Neuronal stem cell (in vitro differentiated cells): ENCODE measurements at regions not wholly inside any gene's neighbourhood (a gene's known extent, or its start where the extent isn't known, plus 50 kb on each side); places are given as distances from the start of the nearest gene placed in this dataset.

Source experiments
- DNase-seq: peaks from one replicate; pipeline ENCODE4 v3.0.0-alpha.2; 2013; ENCODE audit warnings: low spot score
- H2AFZ ChIP-seq: one replicate; pipeline ENCODE4 v1.6.1; 2013; ENCODE audit warnings: mild to moderate bottlenecking, low read length, inconsistent platforms
- H2AK5ac ChIP-seq: 2 replicates; pipeline ENCODE4 v1.6.1; 2013; ENCODE audit warnings: low read depth, mild to moderate bottlenecking, inconsistent platforms, low read length, moderate library complexity, mixed read lengths
- H2BK120ac ChIP-seq: 2 replicates; pipeline ENCODE4 v1.6.1; 2013; ENCODE audit warnings: low read depth, mild to moderate bottlenecking, inconsistent platforms, low read length, moderate library complexity, mixed read lengths
- H2BK12ac ChIP-seq: one replicate; pipeline ENCODE4 v1.6.1; 2013; ENCODE audit warnings: low read length, inconsistent platforms
- H2BK15ac ChIP-seq: 2 replicates; pipeline ENCODE4 v1.6.1; 2013; ENCODE audit warnings: mild to moderate bottlenecking, low read length, inconsistent platforms, mixed read lengths
- H2BK5ac ChIP-seq: one replicate; pipeline ENCODE4 v1.6.1; 2013; ENCODE audit warnings: inconsistent platforms, mild to moderate bottlenecking, low read length, moderate library complexity
- H3K14ac ChIP-seq: one replicate; pipeline ENCODE4 v1.6.1; 2013; ENCODE audit warnings: low read length, inconsistent platforms
- H3K18ac ChIP-seq: 2 replicates; pipeline ENCODE4 v1.6.1; 2013; ENCODE audit warnings: low read length, inconsistent platforms
- H3K23ac ChIP-seq: 2 replicates; pipeline ENCODE4 v1.6.1; 2013; ENCODE audit warnings: low read depth, mild to moderate bottlenecking, mixed read lengths, low read length, inconsistent platforms; ENCODE audit not compliant: poor library complexity
- H3K27ac ChIP-seq: replicated peaks from 3 replicates; pipeline ENCODE4 v1.5.1; 2013; ENCODE audit warnings: low read length, inconsistent platforms
- H3K27me3 ChIP-seq, 3 experiments: 2 replicates each; pipeline ENCODE4 v1.6.1; 2013; ENCODE audit warnings: low read length in 3 of 3, mild to moderate bottlenecking in 2 of 3, inconsistent platforms in 1 of 3, low read depth in 1 of 3, mixed read lengths in 1 of 3, moderate library complexity in 1 of 3; ENCODE audit not compliant: control insufficient read depth in 3 of 3, insufficient read depth in 3 of 3
- H3K36me3 ChIP-seq, 2 donors: replicated peaks in 1 of 2; 2 replicates each; pipeline ENCODE4 v1.6.1; 2013; ENCODE audit warnings: low read length in 2 of 2; ENCODE audit not compliant: control insufficient read depth in 2 of 2, insufficient read depth in 2 of 2
- H3K4ac ChIP-seq: 2 replicates; pipeline ENCODE4 v1.6.1; 2013; ENCODE audit warnings: inconsistent platforms, mild to moderate bottlenecking, low read length, moderate library complexity
- H3K4me1 ChIP-seq, 2 donors: 1 replicate in 1 of 2; 2 replicates in 1 of 2; pipeline ENCODE4 v1.6.1; 2013; ENCODE audit warnings: low read length in 2 of 2, low read depth in 1 of 2; ENCODE audit not compliant: control insufficient read depth in 2 of 2, insufficient read depth in 1 of 2
- H3K4me2 ChIP-seq: one replicate; pipeline ENCODE4 v1.6.1; 2013; ENCODE audit warnings: mild to moderate bottlenecking, low read length, inconsistent platforms; ENCODE audit not compliant: insufficient read depth, poor library complexity, severe bottlenecking
- H3K4me3 ChIP-seq, 2 donors: 2 replicates each; pipeline ENCODE4 v1.5.1; 2013; ENCODE audit warnings: low read length in 2 of 2, mild to moderate bottlenecking in 2 of 2, inconsistent platforms in 1 of 2, moderate library complexity in 1 of 2
- H3K79me1 ChIP-seq: one replicate; pipeline ENCODE4 v1.6.1; 2013; ENCODE audit warnings: low read depth, mild to moderate bottlenecking, inconsistent platforms, low read length, moderate library complexity
- H3K9ac ChIP-seq: one replicate; pipeline ENCODE4 v1.6.1; 2013; ENCODE audit warnings: mild to moderate bottlenecking, low read depth, low read length, inconsistent platforms; ENCODE audit not compliant: poor library complexity
- H3K9me3 ChIP-seq, 2 donors: replicated peaks in 1 of 2; 2 replicates each; pipeline versions ENCODE3 to v1.6.1; 2013; ENCODE audit warnings: low read length in 2 of 2, mild to moderate bottlenecking in 2 of 2, inconsistent platforms in 1 of 2, low read depth in 1 of 2, mixed read lengths in 1 of 2, moderate library complexity in 1 of 2; ENCODE audit not compliant: control insufficient read depth in 2 of 2, insufficient read depth in 1 of 2
- H4K8ac ChIP-seq: one replicate; pipeline ENCODE4 v1.6.1; 2013; ENCODE audit warnings: low read depth, mild to moderate bottlenecking, inconsistent platforms, low read length, moderate library complexity
- H4K91ac ChIP-seq: one replicate; pipeline ENCODE4 v1.6.1; 2013; ENCODE audit warnings: low read length, low read depth, mild to moderate bottlenecking, inconsistent platforms; ENCODE audit not compliant: poor library complexity
- WGBS, 2 donors: extraction: QIAGEN DNeasy Blood & Tissue Kit; methylation state at CpG; one replicate each; pipeline ENCODE4 v1.1.7; 2013; ENCODE audit warnings: missing lambda C conversion rate in 2 of 2, mixed read lengths in 1 of 2; ENCODE audit not compliant: insufficient read length in 2 of 2, insufficient replicate concordance in 1 of 2; ENCODE audit errors: extremely low coverage in 2 of 2; 5-methylcytosine and 5-hydroxymethylcytosine counted together

DNA sequence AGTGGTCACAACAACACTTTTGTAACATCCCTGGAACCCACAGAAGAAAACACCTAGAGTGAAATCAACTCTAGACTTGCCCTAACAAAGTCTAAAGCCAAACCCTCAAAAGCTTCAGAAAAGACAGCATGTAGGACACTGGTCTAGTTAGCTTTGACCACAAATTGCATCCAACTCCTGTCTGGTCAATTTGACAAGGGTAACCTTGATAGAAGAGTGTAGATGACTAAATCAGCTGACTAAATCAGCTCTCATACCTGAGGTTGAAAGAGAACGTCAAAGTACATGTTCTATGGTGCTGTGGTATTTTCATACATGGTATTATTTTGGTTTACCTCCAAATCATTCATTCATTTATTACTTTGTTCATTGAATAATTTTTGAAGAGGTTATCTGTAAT, 272.8 kb downstream of the KLF5 start:
- Histone ChIP-seq H3K36me3 (no peaks in the 10 kb centered on the region), H2BK120ac (no peak overlapping the region), H3K27me3 (no peaks in the 10 kb centered on the region), H3K79me1 (no peaks in the 10 kb centered on the region), H3K14ac (no peak overlapping the region), H3K18ac (no peak overlapping the region), H3K4me3 (no peak overlapping the region), H4K91ac (no peak overlapping the region), H2BK12ac (no peak overlapping the region), H3K4me1 (no peaks in the 10 kb centered on the region), H3K4ac (no peak overlapping the region), H3K9ac (no peak overlapping the region), H2AK5ac (no peak overlapping the region), H2BK15ac (no peak overlapping the region), H3K4me2 (no peak overlapping the region), H4K8ac (no peak overlapping the region), H3K9me3 (no peaks in the 10 kb centered on the region), H2BK5ac (no peak overlapping the region), H3K27ac (no peak overlapping the region), H2AFZ (no peak overlapping the region), H3K23ac (no peak overlapping the region)
- no peak for DNase-seq
- no CpG with 5 or more reads among the region's 1 CpG for WGBS, 2 donors

DNA sequence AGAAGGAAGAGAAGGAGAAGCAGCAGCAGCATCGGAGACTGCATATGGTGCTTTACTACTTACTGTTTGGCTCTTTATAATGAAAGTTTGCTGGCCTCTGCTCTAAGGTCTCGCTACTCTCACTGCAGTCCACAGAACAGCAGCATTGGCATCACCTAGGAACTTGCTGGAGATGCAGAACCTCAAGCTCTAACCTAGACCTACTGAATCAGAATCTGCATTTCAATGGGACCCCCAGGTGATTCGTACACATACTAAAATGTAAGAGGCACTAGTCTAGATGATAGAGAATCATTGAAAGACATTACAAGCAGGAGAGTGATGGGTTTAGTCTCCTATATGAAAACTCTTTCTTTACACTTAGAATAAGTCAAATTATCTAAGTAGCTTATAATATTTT, 270.6 kb downstream of the KLF5 start:
- Histone ChIP-seq H3K14ac (no peak overlapping the region), H3K27me3 (no peaks in the 10 kb centered on the region), H3K18ac (no peak overlapping the region), H3K9me3 (no peaks in the 10 kb centered on the region), H3K79me1 (no peaks in the 10 kb centered on the region), H2BK12ac (no peak overlapping the region), H4K91ac (no peak overlapping the region), H2AK5ac (no peak overlapping the region), H3K36me3 (no peaks in the 10 kb centered on the region), H2AFZ (no peak overlapping the region), H2BK120ac (no peak overlapping the region), H3K4me3 (no peak overlapping the region), H3K4me1 (no peaks in the 10 kb centered on the region), H3K4ac (no peak overlapping the region), H3K4me2 (no peak overlapping the region), H2BK5ac (no peak overlapping the region), H3K23ac (no peak overlapping the region), H3K9ac (no peak overlapping the region), H4K8ac (no peak overlapping the region), H2BK15ac (no peak overlapping the region), H3K27ac (no peak overlapping the region)
- no CpG with 5 or more reads among the region's 3 CpGs for WGBS, 2 donors
- no peak for DNase-seq

DNA sequence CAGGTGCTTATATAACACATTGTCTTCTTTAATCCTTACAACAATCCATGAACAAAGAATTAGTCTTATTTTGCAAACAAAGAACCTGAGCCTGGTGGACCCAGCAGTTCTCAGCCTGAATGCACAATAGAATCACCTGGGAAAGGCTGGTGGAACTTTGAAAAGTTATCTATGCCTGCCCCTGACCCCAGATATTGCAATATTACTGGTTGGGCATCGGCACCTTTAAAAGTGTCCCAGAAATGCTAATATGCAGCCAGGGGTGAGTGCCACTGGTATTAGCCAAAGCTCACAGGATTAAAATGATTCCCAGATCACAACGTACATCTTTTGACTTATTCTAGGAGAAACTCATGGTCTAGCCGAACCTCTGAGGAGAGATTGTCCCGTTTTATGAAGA, 268.8 kb downstream of the KLF5 start:
- H3K4me1 ChIP-seq: no peaks in the 10 kb centered on the region
- no peak overlapping the region for H2BK5ac ChIP-seq
- H3K18ac ChIP-seq: no peak overlapping the region
- no peak overlapping the region for H2BK120ac ChIP-seq
- no peak overlapping the region for H2AK5ac ChIP-seq
- no peak overlapping the region for H3K4me3 ChIP-seq
- no peak overlapping the region for H3K4ac ChIP-seq
- H2BK15ac ChIP-seq: no peak overlapping the region
- no peak for DNase-seq
- no peaks in the 10 kb centered on the region for H3K36me3 ChIP-seq
- H4K91ac ChIP-seq: no peak overlapping the region
- no peak overlapping the region for H3K23ac ChIP-seq
- H4K8ac ChIP-seq: no peak overlapping the region
- H3K27me3 ChIP-seq: no peaks in the 10 kb centered on the region
- H2AFZ ChIP-seq: no peak overlapping the region
- H3K4me2 ChIP-seq: no peak overlapping the region
- H3K27ac ChIP-seq: no peak overlapping the region
- H3K14ac ChIP-seq: no peak overlapping the region
- WGBS, 2 donors: no CpG with 5 or more reads among the region's 4 CpGs
- no peaks in the 10 kb centered on the region for H3K9me3 ChIP-seq
- no peak overlapping the region for H2BK12ac ChIP-seq
- H3K79me1 ChIP-seq: no peaks in the 10 kb centered on the region
- no peak overlapping the region for H3K9ac ChIP-seq

DNA sequence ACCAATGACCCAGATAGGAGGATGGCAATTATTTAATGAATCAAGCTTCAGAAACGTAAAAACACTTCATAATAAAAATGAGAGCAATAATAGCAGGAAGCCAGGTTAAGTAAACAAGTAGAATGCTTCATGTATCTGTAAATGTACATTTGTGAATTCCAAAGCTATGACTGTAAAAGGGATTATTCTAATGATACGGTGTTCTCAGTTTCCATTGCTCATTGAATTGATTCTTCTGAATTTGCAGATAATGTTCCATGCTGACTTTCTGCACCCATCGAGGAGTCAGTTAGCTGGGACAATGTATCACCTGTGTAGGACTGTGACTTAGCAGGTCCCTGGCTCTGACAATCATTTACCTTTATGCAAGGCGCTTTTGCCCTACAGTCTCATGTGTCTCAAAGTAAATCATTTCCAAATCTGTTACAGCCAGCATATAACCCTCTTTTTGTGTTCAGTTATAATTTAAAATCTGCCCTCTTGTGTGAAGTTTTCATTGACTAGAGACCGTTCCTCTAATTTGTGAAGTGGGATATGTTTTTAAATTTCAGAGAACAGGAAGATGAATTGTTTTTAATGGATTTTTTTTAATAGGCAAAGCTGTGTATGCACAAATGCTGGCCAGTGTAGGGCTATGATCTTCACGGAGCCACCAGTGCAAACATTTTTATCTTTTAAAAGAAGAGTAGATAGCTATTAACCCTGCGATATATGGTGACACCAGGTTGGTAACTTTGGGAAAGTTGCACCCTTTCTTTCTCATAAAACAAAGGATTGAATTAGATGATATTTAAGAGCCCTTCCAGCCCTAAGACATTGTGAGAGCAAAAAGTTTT, 267.1 kb downstream of the KLF5 start:
- Histone ChIP-seq H2BK12ac (no peak overlapping the region), H2BK5ac (no peak overlapping the region), H3K36me3 (no peaks in the 10 kb centered on the region), H3K4ac (no peak overlapping the region), H2BK15ac (no peak overlapping the region), H3K4me3 (no peak overlapping the region), H3K79me1 (no peaks in the 10 kb centered on the region), H3K27me3 (no peaks in the 10 kb centered on the region), H3K27ac (no peak overlapping the region), H3K9ac (no peak overlapping the region), H4K8ac (no peak overlapping the region), H3K9me3 (no peaks in the 10 kb centered on the region), H3K4me1 (no peaks in the 10 kb centered on the region), H3K23ac (no peak overlapping the region), H2AK5ac (no peak overlapping the region), H3K4me2 (no peak overlapping the region), H4K91ac (no peak overlapping the region), H3K14ac (no peak overlapping the region), H2BK120ac (no peak overlapping the region), H3K18ac (no peak overlapping the region), H2AFZ (no peak overlapping the region)
- DNase-seq: no peak
- WGBS, 2 donors: no CpG with 5 or more reads among the region's 7 CpGs
